ENCODE measurements at regions not wholly inside any gene's neighbourhood (a gene's known extent, or its start where the extent isn't known, plus 50 kb on each side); places are given as distances from the start of the nearest gene placed in this dataset.
"Not testable (repeated sequence)": the region's sequence is repeated elsewhere in the genome, so short reads cannot be mapped to it uniquely, and the experiment has no call there.

DNA sequence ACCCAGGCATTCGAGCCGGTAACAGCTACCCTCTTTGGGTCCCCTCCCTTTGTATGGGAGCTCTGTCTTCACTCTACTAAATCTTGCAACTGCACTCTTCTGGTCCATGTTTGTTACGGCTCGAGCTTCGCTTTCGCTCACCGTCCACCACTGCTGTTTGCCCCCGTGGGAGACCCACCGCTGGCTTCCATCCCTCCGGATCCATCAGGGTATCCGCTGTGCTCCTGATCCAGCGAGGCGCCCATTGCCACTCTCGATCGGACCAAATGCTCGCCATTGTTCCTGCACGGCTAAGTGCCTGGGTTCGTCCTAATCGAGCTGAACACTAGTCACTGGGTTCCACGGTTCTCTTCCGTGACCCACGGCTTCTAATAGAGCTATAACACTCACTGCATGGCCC, 416.3 kb downstream of the TMEM121 start:
- not testable (repeated sequence) for DNase-seq

DNA sequence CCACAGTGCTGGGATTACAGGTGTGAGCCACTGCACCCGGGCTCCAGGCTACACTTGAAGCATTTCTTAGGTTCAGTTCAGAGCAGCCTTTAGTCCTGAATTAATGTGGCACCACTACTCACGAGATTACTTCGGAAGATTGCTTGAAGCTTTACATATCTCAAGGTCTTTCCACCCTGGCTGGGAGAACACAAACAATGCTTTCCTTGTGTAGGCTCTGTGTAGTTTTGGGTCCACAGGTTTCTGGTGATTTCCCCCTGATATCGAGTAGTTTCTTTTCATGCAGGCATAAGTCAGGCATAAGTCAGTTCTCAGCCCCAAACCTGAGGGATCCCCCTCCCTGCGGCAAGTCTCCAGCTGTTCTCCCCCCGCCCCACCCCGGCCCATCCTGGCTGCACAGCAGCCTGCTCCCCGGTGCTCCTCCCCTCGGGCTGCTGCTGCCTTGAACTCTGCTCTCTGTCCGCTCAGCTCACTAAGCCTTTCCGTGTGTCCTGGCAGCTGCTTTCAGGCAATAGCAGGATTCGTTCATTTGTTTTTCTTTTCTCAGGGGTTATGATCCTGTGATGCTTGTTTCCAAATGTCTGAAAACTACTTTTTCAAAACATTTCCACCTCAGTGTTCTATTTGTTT, 417.7 kb downstream of the TMEM121 start:
- DNase-seq: no peak

DNA sequence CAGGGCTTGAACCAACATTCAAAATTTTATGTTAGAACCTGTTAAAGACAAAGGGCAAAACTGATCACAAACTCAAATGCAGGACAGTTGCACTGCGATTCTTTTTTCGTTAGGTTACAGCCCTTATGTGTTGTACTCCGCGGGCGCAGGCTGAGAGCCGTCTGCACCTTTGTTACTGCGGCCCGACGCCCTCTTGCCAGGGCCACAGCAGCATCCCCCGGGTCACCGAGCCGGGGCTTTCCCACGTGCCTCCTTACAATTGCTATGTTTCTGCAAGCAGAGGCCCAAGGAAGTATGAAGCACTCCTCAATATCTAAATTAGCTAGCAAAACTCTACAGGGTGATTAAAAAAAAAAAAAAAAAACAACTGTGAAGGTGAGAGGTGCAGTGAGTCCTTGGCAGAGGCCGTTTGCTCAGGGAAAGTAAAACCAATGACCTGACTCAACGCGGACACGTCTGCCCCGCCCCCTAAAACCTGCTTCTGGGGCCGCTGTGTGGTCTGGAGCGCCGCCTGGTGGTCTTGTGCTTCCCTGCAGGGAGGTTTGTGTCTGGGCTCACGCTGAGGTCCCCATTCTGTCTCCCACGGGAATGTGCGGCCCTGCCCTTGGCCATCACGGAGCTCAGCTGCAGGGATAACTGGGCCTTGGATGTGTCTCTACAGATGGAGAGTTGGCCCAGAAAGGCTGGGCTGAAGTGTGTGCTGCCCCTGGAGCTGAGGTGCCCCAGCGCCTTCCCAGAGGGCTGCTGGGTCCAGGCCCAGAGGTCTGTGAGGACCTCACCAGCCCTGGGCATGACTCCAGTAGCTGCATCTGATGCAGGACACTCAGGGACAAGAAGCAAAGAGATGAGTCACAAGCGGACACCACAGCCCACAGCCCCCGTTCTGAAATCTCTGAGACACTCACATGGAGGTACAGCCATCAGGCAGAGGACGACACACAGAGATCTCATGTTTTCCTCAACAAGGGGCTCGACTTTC, 418.5 kb downstream of the TMEM121 start:
- DNase-seq: no peak

DNA sequence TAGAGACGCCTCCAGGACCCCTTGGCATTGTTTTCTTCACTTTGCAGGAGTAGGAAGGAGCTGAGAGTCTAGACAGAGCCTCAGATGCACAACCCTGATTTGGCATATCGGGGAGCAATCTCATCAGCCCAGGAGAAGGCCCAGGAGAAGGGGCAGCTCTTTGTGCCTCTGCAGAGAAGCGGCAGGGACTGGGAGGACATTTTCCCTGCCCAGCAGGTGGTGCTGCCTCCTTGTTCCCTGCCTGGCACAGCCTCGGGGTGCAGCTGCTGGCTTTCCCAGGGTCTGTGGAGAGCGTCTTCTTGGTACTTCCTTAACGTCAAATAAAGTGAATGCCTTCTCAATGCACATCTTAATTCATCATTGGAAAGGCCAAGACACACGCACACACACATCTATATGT, 419.5 kb downstream of the TMEM121 start:
- no peak for DNase-seq

DNA sequence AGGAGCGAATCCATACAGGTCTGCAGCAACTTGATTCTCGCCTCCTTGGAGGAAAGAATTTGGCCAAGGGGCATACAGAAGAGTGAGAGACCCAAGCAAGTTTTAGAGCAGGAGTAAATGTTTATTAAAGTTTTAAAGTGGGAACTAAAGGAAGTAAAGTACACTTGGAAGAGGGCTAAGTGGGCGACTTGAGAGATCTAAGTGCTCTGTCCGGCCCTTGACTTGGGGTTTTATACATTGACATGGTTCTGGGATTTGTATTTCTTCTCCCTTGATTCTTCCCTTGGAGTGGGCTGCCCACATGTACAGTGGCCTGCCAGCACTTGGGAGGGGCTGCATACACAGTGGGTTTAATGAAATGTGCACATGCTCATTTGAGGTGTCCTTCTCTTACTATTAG, 421.2 kb downstream of the TMEM121 start:
- DNase-seq: no peak

DNA sequence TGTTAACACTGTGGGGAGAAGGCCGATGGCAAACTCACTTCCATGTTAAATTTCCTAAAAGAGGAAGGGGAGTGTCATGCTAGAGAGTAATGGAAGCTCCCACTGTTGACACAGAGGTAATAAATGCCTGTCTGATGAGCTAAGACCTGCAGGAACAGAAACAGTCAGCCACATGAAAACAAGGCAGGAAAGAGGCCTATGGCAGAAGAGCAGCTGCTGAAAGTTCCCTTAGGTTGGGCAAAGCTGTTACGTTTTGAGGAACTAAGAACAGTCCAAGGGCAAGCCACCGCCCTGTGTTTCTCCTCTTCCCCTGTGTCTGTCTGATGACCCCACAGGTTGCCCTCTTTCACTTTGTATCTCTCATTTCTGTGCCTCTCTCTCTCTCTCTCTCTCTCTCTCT, 422.6 kb downstream of the TMEM121 start:
- DNase-seq: not testable (repeated sequence)

DNA sequence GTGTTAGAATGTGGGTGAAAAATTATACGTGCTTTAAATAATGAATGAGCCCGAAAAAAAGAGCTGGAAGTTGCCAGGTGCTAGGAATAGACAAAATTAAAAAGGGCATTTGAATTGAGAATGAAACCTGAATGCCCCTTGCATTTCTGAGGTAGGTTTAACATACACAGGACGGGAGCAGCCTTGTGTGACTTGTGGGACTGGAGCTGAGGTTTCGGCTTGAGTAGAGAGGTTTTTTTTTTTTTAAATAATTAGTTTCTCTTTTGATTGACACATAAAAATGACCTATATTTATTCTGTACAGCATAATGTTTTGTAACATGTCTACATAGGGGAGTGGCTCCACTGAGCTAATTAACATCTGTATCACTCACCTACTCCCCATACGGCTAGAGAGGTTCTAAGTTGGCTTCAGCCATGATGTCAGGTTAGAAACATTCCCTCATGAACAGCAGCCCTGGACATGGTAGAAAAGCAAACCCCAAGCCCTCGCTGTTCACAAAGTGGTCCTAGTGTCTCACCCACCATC, 424.0 kb downstream of the TMEM121 start:
- not testable (repeated sequence) for DNase-seq

DNA sequence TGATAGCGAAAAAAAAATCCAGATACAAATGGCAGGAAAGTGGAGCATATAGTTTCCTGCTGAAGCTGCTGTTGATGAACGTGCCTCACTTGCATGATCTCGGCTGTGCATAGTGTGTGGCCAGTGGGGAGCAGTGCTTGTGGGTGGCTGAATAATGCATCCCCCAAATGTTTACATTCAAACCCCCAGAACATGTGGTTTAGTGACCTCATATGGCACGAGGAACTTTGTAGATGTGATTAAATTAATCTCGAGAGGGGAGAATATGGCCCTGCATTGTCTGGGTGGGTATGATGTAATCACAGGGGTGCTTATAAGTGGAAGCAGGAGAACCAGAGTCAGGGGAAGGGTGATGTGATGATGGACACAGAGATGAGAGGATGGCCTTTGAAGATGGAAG, 425.0 kb downstream of the TMEM121 start:
- no peak for DNase-seq

DNA sequence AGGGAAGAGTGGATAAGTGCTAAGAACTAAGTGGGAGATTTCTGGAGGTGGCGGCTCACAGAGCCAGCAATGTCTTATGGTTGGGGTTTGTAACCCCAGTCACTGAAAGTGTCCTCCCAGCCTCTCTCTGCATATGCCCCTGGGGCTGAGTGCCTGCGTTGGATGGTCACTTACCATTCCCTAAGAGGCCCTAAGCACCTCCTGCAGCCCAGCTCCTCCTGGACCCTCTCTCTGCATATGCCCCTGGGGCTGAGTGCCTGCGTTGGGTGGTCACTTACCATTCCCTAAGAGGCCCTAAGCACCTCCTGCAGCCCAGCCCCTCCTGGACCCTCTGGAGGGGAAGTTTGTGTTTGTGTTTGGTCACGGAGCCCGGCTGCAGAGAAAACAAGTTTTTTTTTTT, 425.8 kb downstream of the TMEM121 start:
- no peak for DNase-seq

DNA sequence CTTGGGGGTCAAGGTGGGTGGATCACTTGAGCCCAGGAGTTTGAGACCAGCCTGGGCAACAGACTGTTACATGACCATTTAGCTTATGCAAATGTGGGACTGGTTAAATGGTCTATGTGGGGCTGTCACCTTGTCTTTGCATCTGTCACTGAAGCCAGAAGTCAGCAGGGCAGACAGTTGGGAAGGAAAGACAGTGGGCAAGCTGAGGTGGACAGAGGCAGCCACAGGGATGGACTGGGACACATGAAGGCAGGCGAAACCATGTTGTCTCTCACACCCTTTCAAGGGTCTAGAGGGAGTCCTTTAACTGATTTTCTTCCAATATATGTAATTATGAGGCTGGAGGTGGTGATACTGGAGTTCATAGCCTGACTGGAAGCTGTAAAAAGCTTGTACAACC, 426.4 kb downstream of the TMEM121 start:
- no peak for DNase-seq

DNA sequence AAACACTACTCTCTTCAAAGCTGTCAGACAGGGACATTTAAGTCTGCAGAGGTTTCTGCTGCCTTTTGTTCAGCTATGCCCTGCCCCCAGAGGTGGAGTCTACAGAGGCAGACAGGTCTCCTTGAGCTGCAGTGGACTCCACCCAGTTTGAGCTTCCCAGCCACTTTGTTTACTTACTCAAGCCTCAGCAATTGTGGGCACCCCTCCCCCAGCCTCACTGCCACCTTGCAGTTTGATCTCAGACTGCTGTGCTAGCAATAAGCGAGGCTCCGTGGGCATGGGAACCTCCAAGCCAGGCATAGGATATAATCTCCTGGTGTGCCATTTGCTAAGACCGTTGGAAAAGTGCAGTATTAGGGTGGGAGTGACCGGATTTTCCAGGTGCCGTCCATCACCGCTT, 435.2 kb downstream of the TMEM121 start:
- DNase-seq: not testable (repeated sequence)

DNA sequence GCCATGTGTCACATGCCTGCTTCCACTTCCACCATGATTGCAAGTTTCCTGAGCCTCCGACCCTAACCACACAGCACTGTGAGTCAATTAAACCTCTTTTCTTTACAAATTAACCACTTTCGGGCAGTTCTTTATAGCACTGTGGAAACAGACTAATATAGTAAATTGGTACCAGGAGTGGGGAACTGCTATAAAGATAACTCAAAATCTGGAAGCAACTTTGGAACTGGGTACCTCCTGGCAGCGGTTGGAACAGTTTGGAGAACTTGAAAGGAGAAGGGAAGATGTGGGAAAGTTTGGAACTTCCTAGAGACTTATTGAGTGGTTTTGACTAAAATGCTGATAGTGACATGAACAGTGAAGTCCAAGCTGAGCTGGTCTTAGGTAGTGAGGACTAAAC, 436.1 kb downstream of the TMEM121 start:
- no peak for DNase-seq

DNA sequence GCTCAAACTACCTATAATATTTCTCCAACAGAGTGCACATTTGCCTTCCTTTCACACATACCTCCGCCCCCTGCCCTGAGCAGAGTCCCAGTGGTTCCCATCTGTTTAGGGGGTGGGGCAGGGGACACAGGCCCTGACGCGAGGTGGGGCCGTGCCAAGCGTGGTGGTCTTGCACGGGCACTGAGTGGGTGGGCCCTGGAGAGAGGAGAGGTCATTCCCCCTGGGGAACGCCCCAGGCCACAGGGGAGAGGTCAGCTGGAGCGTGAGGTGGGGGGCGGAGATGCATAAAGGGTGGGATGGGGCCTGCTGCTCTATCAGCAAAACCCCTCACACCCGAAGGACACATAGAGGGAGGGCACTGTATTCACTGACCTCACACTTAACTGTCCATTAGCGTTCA, 441.9 kb downstream of the TMEM121 start:
- DNase-seq: no peak

DNA sequence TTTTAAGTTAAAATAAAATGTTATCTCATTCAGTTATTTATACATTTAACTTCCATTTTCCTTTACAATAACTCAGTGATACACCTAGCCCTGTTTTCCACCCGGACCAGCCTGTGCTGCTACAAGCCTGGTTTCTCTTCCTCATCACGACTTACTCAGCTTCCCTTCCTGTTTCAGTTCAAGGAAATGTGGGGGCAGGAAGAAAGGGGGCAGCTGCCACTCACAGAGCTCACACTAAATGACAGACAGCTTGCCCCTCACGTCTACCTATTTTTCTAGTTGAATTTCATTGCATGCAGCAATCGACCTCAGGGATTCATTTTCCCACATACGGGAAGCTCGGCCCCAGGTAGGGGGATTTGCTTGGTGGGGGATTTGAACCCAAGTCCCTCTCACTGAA, 442.6 kb downstream of the TMEM121 start:
- DNase-seq: not testable (repeated sequence)

DNA sequence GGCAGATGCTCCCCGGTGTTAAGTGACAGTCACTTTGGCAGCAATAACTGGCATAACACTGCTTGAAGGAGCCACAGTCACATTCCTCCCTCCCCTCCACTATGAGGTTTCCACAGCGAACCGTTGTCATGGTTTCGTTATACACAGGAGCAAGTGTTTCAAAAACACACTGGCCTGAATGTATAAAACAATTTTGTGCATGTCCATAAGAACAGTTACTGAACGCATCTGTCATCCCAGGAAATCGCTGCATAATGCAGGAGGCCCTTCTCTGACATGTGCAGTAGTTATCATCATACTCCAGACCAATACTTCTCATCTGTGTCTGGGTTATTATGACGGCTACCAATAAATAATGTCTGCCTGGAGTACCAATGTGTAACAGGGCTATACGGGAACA, 444.4 kb downstream of the TMEM121 start:
- DNase-seq: not testable (repeated sequence)

DNA sequence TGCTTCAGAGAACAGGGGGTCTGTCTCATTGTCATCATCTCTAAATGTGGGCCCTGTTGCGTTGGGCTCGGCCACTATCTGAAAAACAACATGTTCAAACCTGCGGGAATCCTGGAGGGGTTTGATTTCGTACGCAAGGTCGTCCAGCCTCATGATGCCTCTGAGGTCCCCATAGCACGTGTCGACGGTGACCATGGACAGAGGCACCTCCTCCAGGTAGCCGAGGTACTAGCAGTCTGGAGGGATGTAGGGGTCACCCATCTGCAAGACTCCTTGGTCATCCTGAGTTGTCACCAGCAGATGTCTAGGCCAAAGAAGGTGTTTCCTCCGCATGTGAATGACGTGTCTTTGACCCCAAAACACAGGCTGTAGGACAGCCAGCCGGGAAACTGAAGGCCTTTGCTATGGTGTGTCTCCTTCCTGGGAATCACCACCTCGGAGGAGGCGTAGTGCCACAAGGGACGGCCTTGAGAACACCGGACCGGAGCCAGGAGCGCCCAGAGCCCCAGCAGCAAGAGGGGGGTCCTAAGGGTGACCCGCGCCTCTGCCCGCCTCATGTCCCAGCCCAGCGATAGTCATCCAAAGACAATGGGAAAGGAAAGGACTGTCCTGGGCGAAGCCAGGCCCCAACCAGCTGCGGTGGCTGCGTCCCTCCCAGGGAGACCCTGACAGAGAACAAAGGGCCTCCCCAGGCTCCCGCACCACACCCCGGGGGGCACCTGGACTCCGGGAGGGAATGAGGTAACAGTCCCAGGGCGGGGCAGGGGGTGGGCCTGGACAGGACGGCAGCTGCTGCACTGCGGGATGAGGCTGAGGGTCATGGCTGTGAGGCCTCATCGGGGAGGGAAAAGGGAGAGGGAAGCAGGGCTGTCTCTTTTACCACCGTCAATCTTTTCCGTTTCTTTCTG, 445.5 kb downstream of the TMEM121 start:
- DNase-seq: no peak

DNA sequence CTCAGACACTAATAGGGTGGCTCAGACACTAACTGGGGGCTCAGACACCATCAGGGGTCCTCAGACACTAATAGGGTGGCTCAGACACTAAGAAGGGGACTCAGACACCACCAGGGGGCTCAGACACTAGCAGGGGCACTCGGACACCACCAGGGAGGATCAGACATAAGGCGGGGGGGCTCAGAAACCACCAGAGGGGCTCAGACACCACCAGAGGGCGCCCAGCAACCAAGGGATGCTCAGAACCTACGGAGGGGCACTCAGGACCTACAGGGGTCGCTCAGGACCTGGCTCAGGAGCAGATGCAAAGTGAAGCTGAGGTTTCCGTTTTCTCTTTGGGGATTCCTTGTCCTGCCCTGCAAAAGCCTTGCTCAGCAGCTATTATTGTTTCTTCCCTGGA, 448.5 kb downstream of the TMEM121 start:
- no peak for DNase-seq

DNA sequence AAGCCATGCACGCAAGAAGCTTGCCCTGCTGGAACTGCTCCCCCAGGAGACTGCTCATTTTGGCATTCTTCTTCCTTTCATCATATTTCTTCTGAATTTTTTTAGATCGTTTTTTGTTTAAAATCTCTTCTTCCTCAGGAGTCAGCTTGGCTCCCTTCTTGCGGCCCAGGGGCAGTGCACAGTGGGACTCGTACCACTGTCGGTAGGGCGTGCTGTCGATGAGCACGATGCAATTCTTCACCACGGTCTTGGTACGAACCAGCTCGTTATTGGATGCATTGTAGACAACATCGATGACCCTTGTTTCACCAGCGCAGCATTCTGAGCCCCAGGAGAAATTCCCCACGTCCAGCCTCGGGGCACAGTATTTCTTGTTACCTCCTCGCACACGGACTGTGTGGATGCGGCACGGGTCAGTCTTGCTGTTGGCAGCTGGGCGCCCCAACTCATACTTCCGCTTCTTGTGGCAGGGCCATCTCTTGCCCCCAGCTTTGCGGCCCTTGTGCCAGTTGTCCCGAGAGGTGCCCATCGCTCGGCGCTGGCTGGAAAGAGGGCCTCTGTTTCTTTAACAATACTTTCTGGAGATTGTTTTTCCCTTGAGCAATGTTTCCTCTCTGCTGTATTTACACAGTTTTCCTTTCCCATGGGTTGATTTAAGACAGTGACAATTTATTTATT, 452.4 kb downstream of the TMEM121 start:
- DNase-seq: no peak

DNA sequence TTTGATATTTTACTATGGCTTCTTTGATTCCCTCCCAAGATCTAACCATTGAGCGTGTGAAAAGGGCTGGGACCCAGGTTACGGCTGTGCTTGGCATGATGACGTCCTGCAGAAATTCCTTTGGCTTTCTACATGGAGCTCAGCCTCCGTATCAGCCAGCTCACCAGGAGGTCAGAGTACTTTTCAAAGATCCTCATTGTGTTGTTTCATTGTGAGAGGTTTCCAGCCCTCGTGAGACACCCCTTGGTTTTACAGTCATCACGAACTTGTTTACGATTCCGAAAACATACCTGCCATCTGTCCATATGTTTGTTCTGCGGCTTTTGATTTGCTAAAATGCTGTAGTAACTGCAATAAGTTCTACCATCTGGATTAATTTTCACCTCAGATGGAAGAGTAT, 453.1 kb downstream of the TMEM121 start:
- DNase-seq: no peak

DNA sequence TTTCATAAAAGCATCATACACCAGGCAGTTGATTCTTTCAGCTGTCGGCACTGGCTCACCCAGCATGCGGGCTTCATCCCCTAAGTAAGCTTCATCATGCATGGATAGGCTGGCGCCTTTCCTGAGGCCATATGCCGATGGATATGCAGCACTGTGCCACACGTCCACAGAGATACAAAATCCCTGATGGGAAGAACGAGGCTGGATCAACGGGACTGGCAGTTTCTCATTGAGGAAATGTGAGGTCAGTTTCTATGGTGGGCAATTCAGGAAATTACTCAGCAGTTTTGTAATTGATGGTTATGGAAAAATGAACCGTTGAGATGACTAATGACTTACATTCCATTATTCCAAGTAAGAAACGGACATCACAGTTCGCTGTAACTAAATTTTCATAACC, 453.8 kb downstream of the TMEM121 start:
- peak; percentile 32 for DNase-seq

DNA sequence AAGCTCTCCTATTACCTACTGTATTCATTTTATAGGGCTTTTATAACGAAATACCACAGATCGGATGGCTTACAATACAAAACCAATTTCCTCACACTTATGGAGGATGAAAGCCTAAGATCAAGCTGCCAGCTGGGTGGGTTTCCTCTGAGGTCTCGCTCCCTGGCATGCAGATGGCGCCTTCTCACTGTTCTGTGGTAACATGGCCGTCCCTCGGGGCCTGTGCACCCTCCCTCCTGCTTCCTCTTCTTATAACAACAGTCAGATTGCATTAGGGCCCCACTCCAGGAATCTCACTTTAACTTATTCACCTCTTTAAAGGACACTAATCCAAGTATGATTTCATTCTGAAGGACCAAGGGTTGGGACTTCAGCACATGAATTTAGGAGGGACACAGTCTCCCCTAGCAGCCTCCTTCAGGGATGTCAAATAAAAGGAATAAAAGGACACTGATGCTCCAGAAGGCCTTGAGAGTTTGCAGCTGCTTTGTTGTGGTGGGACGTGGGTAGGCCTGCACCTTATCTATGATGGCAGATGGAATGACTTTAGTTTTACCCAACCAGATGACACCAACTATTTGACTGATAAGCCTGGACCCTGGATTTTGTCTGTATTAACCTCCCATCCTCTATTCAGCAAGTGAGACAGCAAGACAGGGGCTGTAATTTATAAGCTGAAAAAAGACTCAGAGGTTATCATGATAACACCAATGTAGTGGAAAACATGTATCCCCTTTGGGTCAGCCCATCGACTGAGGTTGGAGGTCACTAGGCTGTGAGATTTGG, 455.3 kb downstream of the TMEM121 start:
- DNase-seq: not testable (repeated sequence)

DNA sequence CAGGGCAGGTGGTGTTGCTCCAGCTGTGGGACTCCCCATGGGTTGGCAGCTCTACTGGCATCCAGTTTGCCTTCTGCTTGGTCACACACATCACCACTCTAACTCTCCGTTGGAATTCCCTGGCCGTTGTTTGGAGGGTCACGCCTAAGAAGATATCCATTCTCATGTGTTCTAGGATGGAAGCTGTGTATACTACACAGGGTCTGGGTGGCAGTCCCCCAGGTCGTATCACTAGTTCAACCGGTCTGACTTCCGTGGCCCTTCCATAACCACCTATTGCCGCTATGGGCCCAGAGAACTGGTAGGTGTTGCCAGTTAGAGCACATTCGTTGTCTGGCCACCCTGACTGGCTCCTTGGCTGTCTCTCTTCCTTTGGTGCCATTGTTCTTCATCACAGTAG, 456.3 kb downstream of the TMEM121 start:
- no peak for DNase-seq

Data from HCEC 1CT (cell line).